Erythroblast (primary cell): ENCODE measurements at regions not wholly inside any gene's neighbourhood (a gene's known extent, or its start where the extent isn't known, plus 50 kb on each side); places are given as distances from the start of the nearest gene placed in this dataset.

Experiments used
- DNase-seq, 2 experiments: peaks; one replicate each; lab custom pipeline; 2025; lab: John Stamatoyannopoulos, UW
- GATA1 ChIP-seq: IDR thresholded peaks from 2 replicates; pipeline ENCODE4 v1.6.1; 2011; ENCODE audit warnings: low read depth, mild to moderate bottlenecking, control low read depth, low read length, moderate library complexity
- POLR2A ChIP-seq: IDR thresholded peaks from 2 replicates; pipeline ENCODE4 v1.6.1; 2011; ENCODE audit warnings: mild to moderate bottlenecking, low read length

GRCh38 chr6:21842875-21843645 lies 249.5 kb downstream of the SOX4 start:
- DNase-seq: no peak
- TF ChIP-seq POLR2A (no peak), GATA1 (no peak)

- no peak for DNase-seq
- TF ChIP-seq GATA1: no peak
- no peak for TF ChIP-seq POLR2A
These were observed 250.8 kb downstream of the SOX4 start for GRCh38 chr6:21844120-21844917.

GRCh38 chr6:21845018-21845417 lies 251.5 kb downstream of the SOX4 start:
- no peak for DNase-seq
- TF ChIP-seq GATA1: no peak
- no peak for TF ChIP-seq POLR2A

GRCh38 chr6:21845439-21846140 lies 252.0 kb downstream of the SOX4 start:
- no peak for TF ChIP-seq POLR2A
- no peak for TF ChIP-seq GATA1

GRCh38 chr6:21846541-21847451 lies 253.2 kb downstream of the SOX4 start:
- TF ChIP-seq GATA1 (no peak), POLR2A (no peak)
- no peak for DNase-seq

More at GRCh38 chr6:21845439-21846140, 252.0 kb downstream of the SOX4 start:
- DNase-seq: no peak

GRCh38 chr6:21847711-21848480 lies 254.3 kb downstream of the SOX4 start:
- no peak for DNase-seq
- TF ChIP-seq GATA1: no peak
- no peak for TF ChIP-seq POLR2A

- TF ChIP-seq POLR2A: no peak
- TF ChIP-seq GATA1: no peak
- DNase-seq: no peak
These were observed 257.1 kb downstream of the SOX4 start for GRCh38 chr6:21850691-21851090.

GRCh38 chr6:21855811-21856455 lies 262.4 kb downstream of the SOX4 start:
- DNase-seq: no peak
- TF ChIP-seq GATA1 (no peak), POLR2A (no peak)

- TF ChIP-seq GATA1 (no peak), POLR2A (no peak)
- DNase-seq: no peak
These were observed 262.9 kb downstream of the SOX4 start for GRCh38 chr6:21856456-21856825.

- no peak for TF ChIP-seq GATA1
- no peak for TF ChIP-seq POLR2A
These were observed 263.3 kb downstream of the SOX4 start for GRCh38 chr6:21856844-21857243.

GRCh38 chr6:21858076-21858475 lies 264.5 kb downstream of the SOX4 start:
- TF ChIP-seq GATA1 (no peak), POLR2A (no peak)
- no peak for DNase-seq

More at GRCh38 chr6:21856844-21857243, 263.3 kb downstream of the SOX4 start:
- no peak for DNase-seq

GRCh38 chr6:21859193-21859735 lies 265.7 kb downstream of the SOX4 start:
- TF ChIP-seq POLR2A (no peak), GATA1 (no peak)
- DNase-seq: no peak

- no peak for DNase-seq
- TF ChIP-seq GATA1 (no peak), POLR2A (no peak)
These were observed 268.4 kb downstream of the SOX4 start for GRCh38 chr6:21861942-21862341.
